Neural cell (in vitro differentiated cells): ENCODE measurements at regions not wholly inside any gene's neighbourhood (a gene's known extent, or its start where the extent isn't known, plus 50 kb on each side); places are given as distances from the start of the nearest gene placed in this dataset.

Source experiments
- H2AFZ ChIP-seq: fragments of 200-600, 300-800 bp; sonication (generic), shearing (Covaris generic); 2 replicates; pipeline ENCODE4 v1.6.0; 2014; ENCODE audit warnings: low read depth, mild to moderate bottlenecking, antibody characterized with exemption, low read length, moderate library complexity
- H3F3A ChIP-seq: fragments of 200-600 bp; shearing (Covaris generic); 2 replicates; pipeline ENCODE4 v1.6.1; 2016; ENCODE audit warnings: mild to moderate bottlenecking, moderate library complexity, mixed read lengths, antibody characterized with exemption, low read length; ENCODE audit not compliant: insufficient read depth, poor library complexity, severe bottlenecking
- H3K27ac ChIP-seq: fragments of 200-600, 300-800 bp; sonication (generic), shearing (Covaris generic); 2 replicates; pipeline ENCODE4 v1.5.1; 2014; ENCODE audit warnings: mild to moderate bottlenecking, low read length, moderate library complexity
- H3K27me3 ChIP-seq: fragments of 300-800, 200-600 bp; sonication (generic), shearing (Covaris generic); 2 replicates; pipeline ENCODE4 v1.6.0; 2014; ENCODE audit warnings: mild to moderate bottlenecking, low read depth, low read length, moderate library complexity; ENCODE audit not compliant: insufficient read depth
- H3K36me3 ChIP-seq: fragments of 300-800, 200-600 bp; sonication (generic), shearing (Covaris generic); 2 replicates; pipeline ENCODE4 v1.5.1; 2014; ENCODE audit warnings: mild to moderate bottlenecking, antibody characterized with exemption, low read length, moderate library complexity; ENCODE audit not compliant: insufficient read depth
- H3K4me2 ChIP-seq: fragments of 300-800, 200-600 bp; sonication (generic), shearing (Covaris generic); 2 replicates; pipeline ENCODE4 v1.6.0; 2014; ENCODE audit warnings: mild to moderate bottlenecking, low read length
- H3K4me3 ChIP-seq: fragments of 300-800, 200-600 bp; sonication (generic), shearing (Covaris generic); 2 replicates; pipeline ENCODE4 v1.5.1; 2014; ENCODE audit warnings: mild to moderate bottlenecking, low read length, moderate library complexity
- H3K79me2 ChIP-seq: fragments of 200-600 bp; shearing (Covaris generic); replicated peaks from 2 replicates; pipeline ENCODE4 v1.6.0; 2014; ENCODE audit warnings: mild to moderate bottlenecking, low read length, moderate library complexity; ENCODE audit not compliant: insufficient read depth
- H3K9ac ChIP-seq: fragments of 300-800, 200-600 bp; sonication (generic), shearing (Covaris generic); 2 replicates; pipeline ENCODE4 v1.6.1; 2016; ENCODE audit warnings: mild to moderate bottlenecking, low read length, mixed read lengths
- H3K9me2 ChIP-seq: fragments of 200-600 bp; shearing (Covaris generic); 2 replicates; pipeline ENCODE4 v1.6.1; 2016; ENCODE audit warnings: mild to moderate bottlenecking, low read length, mixed read lengths; ENCODE audit not compliant: insufficient read depth
- H3K9me3 ChIP-seq: fragments of 200-600, 300-800 bp; sonication (generic), shearing (Covaris generic); 2 replicates; pipeline ENCODE4 v1.6.1; 2016; ENCODE audit warnings: mild to moderate bottlenecking, mixed run types, low read length, moderate library complexity, mixed read lengths
- H4K20me1 ChIP-seq: fragments of 200-600 bp; shearing (Covaris generic); 2 replicates; pipeline ENCODE4 v1.6.1; 2016; ENCODE audit warnings: mild to moderate bottlenecking, mixed run types; ENCODE audit not compliant: insufficient read depth
- CTCF ChIP-seq: fragments of 450-650 bp; IDR thresholded peaks from 2 replicates; pipeline ENCODE4 v1.5.1; 2014; ENCODE audit warnings: antibody characterized with exemption, mild to moderate bottlenecking, moderate library complexity; ENCODE audit not compliant: poor library complexity, severe bottlenecking
- EP300 ChIP-seq: fragments of 450-650 bp; conservative IDR thresholded peaks from 2 replicates; pipeline ENCODE4 v1.6.1; 2014; ENCODE audit warnings: antibody characterized with exemption, mild to moderate bottlenecking, moderate library complexity; ENCODE audit not compliant: poor library complexity, severe bottlenecking
- EZH2 ChIP-seq: fragments of 200-600, 300-800 bp; shearing (Covaris generic), sonication (generic); IDR thresholded peaks from 2 replicates; pipeline ENCODE4 v1.6.1; 2014; ENCODE audit warnings: antibody characterized with exemption, low read length, borderline replicate concordance, mild to moderate bottlenecking; ENCODE audit not compliant: insufficient read depth, poor library complexity, severe bottlenecking
- MXI1 ChIP-seq: fragments of 450-650 bp; conservative IDR thresholded peaks from 2 replicates; pipeline ENCODE4 v1.6.1; 2014; ENCODE audit warnings: antibody characterized with exemption, mild to moderate bottlenecking; ENCODE audit not compliant: poor library complexity, severe bottlenecking
- POLR2AphosphoS5 ChIP-seq: IDR thresholded peaks from 2 replicates; pipeline ENCODE4 v1.6.1; 2012
- RAD21 ChIP-seq: fragments of 450-650 bp; conservative IDR thresholded peaks from 2 replicates; pipeline ENCODE4 v1.6.1; 2014; ENCODE audit warnings: antibody characterized with exemption, mild to moderate bottlenecking, moderate library complexity
- REST ChIP-seq: IDR thresholded peaks from 2 replicates; pipeline ENCODE4 v1.6.1; 2012; ENCODE audit warnings: borderline replicate concordance
- SMC3 ChIP-seq: fragments of 450-650 bp; conservative IDR thresholded peaks from 2 replicates; pipeline ENCODE4 v1.6.1; 2014; ENCODE audit warnings: antibody characterized with exemption, mild to moderate bottlenecking, moderate library complexity; ENCODE audit not compliant: poor library complexity
- TAF1 ChIP-seq: IDR thresholded peaks from 2 replicates; pipeline ENCODE4 v1.6.1; 2012; ENCODE audit warnings: low read depth

- H4K20me1 ChIP-seq, result no peaks in the 10 kb centered on the region
- H3K27ac ChIP-seq, result no peak overlapping the region
- H3F3A ChIP-seq, result no peaks in the 10 kb centered on the region
- no peaks in the 10 kb centered on the region for H3K79me2 ChIP-seq
- no peaks in the 10 kb centered on the region for H3K9me3 ChIP-seq
- H2AFZ ChIP-seq, result no peak overlapping the region
- H3K4me3 ChIP-seq, result no peak overlapping the region
- no peaks in the 10 kb centered on the region for H3K36me3 ChIP-seq
- H3K9ac ChIP-seq, result no peak overlapping the region
- H3K4me2 ChIP-seq, result no peak overlapping the region
- H3K9me2 ChIP-seq, result no peaks in the 10 kb centered on the region
- H3K27me3 ChIP-seq, result no peaks in the 10 kb centered on the region
- TF ChIP-seq EZH2 (no peak), REST (no peak), CTCF (no peak), EP300 (no peak), TAF1 (no peak), SMC3 (no peak), MXI1 (no peak), RAD21 (no peak), POLR2AphosphoS5 (no peak)
These were observed 138.9 kb upstream of the TMEM170B start for GRCh38 chr6:11398451-11399326.

GRCh38 chr6:11397622-11398450 lies 139.7 kb upstream of the TMEM170B start:
- no peaks in the 10 kb centered on the region for H3K27me3 ChIP-seq

More at GRCh38 chr6:11397622-11398450, 139.7 kb upstream of the TMEM170B start:
- Histone ChIP-seq H3K36me3 (no peaks in the 10 kb centered on the region), H3K4me3 (no peak overlapping the region), H2AFZ (no peak overlapping the region), H3K4me2 (no peak overlapping the region), H3K27ac (no peak overlapping the region), H3K9me2 (no peaks in the 10 kb centered on the region), H3K9ac (no peak overlapping the region), H3K9me3 (no peaks in the 10 kb centered on the region), H3F3A (no peaks in the 10 kb centered on the region), H3K79me2 (no peaks in the 10 kb centered on the region), H4K20me1 (no peaks in the 10 kb centered on the region)
- TF ChIP-seq CTCF (no peak), EP300 (no peak), POLR2AphosphoS5 (no peak), EZH2 (no peak), RAD21 (no peak), SMC3 (no peak), MXI1 (no peak), TAF1 (no peak), REST (no peak)
